ENCODE measurements at regions not wholly inside any gene's neighbourhood (a gene's known extent, or its start where the extent isn't known, plus 50 kb on each side); places are given as distances from the start of the nearest gene placed in this dataset.

- TF ChIP-seq CTCF (IDR thresholded peaks at IDR 0.05; ENCODE audit: borderline replicate concordance, extremely low read depth, low read length, poor library complexity, severe bottlenecking) (no peak), EZH2 (IDR thresholded peaks at IDR 0.05; ENCODE audit: borderline replicate concordance, low read depth, low read length, severe bottlenecking) (no peak)
Measured at GRCh38 chr15:69847625-69848024, 250.1 kb downstream of the TLE3 start.
